NCI-H510A treated with DMSO at 0.1 percent for 48 hours (cell line): ENCODE measurements at regions not wholly inside any gene's neighbourhood (a gene's known extent, or its start where the extent isn't known, plus 50 kb on each side); places are given as distances from the start of the nearest gene placed in this dataset.

Source experiments
- DNase-seq: peaks from one replicate; lab custom pipeline; 2025; lab: John Stamatoyannopoulos, UW

DNA sequence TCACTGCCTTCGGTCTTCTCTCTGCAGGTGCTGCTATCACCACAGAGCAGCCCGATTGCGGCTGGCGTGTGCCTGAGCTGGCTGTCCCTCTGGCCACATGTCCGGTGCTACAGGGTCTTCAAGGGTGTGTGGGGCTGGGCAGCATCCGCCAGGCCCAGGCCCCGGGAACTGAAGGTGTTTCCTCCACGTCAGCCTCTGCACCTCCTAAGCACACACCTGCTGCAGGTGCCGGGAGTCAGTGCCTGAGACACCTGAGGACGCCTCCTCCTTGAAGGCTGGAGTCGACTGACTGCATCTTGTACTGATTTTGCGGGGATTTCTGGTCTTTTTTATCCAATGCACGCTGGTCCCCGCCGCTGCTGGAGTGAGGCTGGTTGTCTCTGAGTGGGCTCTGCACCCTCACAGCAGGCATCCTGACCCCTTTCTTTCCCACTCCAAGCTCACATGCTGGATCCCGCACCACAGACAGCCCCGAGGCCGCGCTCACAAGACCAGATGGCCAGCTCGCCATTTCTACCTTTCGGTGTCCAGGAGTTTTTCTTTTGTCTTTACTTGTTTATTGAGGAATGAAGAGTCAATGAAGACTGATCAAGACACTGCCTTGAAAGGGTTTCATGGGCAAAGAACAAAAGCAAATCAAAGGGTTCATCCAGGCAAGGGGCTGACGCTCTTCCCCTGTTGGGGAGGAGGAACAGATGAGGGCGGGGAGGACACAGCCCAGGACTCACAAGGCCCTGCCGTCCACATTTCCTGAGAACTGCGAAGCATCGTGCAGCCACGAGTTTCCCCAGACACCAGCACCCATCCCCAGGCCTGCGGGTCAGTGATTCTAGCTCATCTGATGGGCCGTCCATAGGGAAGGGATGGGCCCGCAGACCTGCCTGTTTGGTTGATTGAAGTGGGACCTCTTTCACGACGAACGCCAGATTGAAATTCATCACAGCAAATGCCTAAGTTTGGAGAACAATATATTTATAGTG is 203.8 kb upstream of the SOX1 start:
- DNase-seq: no peak

DNA sequence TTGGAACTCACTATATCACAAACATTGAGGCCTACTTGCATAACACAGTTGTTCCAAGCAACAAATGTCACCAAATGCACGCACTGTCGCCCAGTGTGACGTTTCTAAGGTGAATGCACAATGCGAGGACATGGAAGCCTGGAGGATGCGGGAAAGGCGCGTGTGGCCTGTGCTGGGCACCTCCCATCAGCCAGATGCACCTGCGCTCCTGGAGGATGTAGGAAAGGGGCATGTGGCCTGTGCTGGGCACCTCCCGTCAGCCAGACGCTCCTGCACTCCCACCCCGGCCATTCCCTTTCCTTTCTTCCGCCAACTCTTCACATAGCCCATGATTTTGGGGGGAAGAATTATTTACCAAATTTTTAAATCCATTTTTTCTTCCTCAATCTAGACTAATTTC is 202.4 kb upstream of the SOX1 start:
- DNase-seq: no peak

DNA sequence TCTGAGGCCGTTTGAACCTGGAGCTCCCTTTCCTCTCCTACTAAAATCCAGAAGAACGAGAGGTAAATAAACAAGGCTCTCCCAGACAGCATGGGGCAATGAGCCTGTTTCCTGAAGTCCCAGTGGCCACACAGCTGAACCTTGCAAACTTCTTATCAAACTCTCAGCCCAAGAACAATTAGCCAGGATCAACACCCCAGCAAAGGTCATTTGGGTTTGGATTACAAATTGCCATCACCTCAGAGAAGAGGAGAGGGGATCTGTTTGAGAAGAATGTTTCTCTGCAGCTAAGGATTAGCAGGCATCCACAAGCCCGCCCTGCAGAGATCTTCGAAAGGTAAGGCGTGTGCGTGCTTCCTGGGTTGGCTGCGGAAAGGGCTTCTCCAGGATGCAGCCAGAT is 201.9 kb upstream of the SOX1 start:
- DNase-seq: no peak

DNA sequence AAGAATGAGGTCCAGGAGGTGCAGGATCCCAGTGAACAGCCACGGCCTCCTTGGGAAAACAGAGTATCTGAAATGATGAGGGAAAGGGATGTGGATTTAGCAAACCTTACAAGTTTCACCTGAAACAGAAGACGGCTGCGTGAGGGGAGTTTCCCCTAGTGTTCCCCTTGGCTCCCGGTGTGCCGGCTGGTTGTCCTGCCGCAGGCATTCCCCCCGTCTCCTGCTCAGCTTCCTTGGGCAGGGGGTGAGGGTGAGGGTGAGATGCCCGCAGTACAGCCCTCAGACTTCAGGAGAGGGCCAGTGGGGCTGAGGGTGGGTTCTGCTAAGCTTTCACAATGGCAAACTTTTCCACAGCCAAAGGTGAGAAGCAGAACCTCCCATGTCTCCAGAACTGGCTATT is 201.1 kb upstream of the SOX1 start:
- DNase-seq: no peak

DNA sequence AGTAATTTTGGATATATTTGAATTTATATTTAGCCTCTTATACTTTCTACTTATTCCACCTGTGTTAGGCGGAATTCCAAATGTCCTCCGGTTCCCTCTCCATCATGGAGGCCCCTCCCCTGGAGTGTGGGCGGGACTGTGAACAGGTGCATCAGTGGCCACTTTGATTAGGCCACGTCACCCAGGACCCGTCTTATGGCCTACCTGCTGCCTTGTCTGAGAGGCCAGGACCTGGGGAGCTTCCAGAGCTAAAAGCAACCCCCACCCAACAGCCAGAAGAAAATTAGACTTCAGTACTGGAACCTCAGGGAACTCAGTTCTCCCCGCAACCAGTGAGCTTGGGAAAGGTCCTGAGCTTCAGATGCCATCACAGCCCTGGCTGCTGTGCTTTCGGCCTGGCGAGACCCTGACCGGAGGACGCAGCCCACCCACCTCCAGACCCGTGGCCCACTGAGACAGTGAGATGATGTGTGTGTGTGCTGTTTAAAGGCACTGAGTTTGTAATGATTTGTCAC is 200.2 kb upstream of the SOX1 start:
- DNase-seq: no peak

DNA sequence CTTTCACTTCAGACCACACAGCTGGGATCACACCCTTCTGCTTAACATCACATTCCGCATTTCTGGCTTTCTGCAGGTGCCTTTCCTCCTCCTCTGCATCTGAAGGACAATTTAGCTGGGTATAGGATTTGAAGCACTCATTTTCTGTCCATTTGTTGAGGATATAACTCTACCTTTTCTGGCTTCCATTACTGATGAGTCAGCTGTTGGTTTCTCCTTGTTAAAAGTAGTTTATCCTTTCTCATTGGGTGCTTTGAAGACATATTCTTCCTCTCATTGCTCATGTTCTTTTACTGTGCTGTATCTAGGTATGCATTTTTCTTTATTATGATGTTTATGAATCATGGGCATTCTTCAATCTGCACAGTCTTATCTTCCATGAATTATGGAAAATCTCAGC is 199.3 kb upstream of the SOX1 start:
- no peak for DNase-seq

DNA sequence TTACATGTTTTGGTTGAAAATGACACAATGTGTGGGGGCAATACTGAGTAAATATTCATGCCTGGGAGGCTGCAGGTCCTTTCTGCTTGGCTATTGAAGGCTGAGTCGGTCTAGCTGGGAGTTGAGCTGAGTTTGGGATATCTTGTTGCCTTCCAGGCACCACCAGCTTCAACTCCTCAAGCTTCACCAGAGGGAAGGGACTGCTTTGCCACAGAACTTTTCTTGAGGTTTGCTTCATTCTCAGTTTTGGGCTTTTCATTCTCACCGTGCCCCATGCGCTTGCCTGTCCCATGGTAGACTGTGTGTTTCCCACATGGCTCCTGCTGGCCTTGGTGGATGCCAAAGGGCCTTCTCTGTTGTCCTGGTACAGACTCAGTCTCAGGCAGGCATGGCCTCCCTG is 198.2 kb upstream of the SOX1 start:
- no peak for DNase-seq

DNA sequence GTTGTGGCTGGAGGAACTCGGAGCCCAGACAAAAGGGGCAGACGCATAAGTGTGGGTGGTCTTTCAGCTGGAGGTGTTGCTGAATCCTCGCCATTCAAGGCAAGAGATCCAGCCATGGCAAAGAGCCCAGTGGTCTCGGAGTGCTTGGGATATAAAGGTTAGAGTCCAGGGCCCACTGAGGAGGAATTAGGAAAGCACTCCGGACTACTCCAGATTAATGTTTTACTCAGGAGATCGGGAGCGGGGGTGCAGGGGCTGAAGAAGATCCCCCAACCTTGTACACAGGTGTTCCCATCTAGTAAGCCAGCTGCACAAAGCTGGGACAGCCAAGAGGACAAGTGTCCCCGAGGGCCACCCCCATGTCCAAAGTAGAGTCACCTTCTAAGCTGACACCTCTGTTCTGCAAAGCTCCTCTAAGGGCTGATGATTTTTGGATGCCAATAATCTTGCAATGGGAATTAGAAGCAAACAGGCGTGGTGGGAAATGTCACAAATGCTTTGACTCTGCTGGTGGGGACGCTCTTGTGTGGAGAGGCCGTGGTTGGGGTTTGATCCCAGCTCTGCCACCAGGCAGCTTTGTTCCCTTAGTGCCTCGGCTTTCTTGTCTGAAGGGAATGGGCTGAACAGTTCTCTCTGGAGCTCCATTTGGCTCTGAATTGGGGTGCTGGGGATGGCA is 194.3 kb upstream of the SOX1 start:
- no peak for DNase-seq

DNA sequence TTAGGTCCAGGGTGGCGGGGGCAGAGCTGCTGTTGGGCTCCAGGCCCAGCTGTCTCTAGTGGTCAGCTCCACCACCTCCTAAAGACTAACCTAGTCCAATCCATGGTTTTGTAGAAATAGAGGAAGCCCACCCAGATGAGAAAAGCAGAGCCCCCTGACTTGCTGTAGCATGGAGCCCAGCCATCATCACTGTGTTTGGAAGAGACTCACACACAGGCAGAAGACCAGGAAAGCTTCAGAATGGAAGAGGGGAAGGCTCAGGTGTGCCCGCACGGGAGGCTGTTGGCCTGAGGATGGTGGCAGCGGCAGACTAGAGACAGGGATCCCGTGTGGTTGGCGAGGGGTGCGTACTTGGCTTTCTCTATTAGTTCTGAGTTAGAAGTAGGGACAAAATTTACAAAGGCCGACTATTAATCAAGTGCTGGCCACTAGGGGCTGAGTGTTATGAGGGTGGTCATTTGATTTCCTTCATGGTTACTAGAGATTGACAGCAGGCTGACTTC is 193.2 kb upstream of the SOX1 start:
- DNase-seq: no peak

DNA sequence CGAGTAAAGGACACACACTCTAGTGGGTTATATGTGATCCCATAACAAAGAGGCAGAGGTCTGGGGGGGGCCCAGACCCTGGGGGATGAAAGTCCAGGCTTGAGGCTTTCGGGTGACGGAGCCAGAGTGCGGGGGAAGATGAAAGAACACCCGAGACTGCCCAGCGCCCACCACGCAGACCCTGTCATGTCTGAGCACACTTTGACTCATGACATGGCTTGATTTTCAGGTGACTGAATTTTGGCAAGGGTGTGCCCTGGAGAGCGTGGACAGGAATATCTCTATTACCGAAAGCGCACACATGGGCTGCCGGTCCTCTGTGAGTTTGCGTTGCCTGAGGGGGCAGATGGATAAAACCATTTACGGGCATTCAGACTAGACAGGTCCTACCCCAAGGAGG is 192.0 kb upstream of the SOX1 start:
- no peak for DNase-seq

DNA sequence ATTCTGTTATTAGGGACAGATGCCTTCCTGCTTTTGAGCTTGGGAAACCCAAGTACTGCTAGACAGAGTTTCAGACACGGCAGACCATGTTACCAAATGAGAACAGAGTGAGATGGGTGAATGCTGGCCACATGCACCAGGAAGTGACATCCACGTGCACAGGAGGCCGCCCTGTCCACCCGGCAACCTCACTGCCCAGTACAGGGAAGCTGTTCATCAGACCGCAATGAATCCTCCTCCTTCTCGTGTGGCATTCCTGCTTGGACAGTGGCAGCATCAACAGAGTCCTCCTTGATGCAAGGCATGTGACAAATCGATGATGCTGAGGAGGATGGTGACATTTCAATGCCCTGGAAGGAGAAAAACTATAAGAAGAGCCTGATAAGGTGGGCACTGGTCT is 191.0 kb upstream of the SOX1 start:
- no peak for DNase-seq

DNA sequence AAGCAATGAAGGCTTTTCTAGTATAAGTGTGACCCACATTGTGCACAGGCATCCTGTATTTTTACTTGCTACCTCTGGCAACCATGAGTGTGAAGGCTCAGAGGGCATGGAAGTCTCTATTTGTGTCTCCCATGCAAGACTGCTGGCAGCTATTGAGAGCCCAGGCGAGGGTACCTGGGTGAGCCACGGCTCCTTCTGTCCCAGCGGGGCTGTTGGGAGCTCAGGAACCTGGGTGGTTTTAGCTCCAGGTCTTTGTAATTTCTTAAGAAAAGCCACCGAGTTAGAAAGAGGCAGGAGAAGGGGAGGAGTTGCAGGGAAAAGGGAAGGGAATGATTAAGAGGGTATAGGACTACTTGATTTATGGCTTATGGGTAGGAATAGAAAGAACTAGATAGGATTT is 190.4 kb upstream of the SOX1 start:
- no peak for DNase-seq

DNA sequence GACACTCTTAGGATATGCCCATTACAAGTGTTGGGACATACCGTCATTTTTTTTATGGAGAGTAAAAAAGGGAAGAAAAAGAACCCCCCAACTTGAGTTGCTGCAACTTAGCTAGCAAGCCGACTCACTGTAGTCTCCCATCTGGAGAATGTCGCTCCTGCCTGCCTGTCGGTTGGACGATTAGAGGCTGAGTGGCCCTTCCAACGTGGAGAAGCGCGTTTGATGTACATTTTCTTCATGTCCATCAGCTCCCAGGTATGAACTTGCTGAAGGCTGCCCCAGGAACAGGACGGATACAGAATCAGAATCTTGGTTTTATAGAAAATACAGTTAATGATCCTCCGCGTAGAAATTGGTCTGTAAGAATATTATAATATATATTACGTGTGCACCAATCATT is 189.0 kb upstream of the SOX1 start:
- no peak for DNase-seq

DNA sequence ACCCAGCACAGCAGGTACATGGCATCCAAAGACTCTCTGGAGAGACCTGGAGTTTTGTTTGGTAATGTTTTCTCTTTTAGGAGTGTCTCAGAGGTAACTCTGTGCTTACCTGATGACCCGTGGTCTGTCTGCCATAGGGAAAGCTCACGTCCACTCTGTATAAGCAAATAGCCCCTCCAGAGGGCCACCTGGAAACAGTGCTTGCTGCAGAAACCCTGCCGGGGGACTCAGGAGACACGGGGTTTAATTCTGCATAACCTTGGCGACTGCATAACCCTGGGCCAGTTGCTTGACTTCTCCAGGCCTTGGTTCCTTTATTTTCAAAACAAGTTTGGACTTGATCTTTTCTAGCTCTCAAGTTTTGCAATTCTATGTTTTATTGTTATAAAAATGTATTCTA is 187.2 kb upstream of the SOX1 start:
- no peak for DNase-seq

DNA sequence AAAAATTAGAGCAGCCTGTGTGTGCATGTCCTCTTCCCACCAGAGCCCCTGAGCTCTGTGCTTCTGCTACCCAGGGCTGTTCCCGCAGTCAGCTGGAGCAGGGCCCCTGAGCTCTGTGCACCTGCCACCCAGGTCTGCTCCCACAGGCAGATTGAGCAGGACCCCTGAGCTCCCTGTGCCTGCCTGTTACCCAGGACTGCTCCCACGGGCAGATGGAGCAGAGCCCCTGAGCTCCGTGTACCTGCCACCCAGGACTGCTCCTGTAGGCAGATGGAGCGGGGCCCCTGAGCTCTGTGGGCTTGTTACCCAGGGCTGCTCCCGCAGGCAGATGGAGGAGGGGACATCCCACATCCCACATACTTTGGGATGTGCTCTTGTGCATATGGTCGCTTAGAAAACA is 186.8 kb upstream of the SOX1 start:
- no peak for DNase-seq

DNA sequence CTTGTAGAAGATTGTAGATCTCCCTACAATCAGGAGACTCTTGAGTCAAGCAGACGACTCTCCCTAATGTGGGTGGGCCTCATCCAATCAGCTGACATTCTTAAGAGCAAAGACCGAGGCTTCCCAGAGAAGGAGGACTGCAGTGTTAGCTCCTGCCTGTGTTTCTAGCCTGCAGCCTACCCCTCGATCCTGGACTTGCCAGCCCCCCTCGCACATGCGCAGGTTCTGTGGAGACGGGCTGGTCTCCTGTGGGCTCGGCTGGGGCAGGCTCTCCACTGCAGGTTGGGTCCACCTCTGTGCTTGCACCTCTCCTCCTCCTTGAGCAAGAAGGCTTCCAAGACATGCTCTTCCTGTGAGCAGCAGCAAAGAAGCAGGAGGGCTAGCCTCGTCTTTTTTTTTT is 185.2 kb upstream of the SOX1 start:
- DNase-seq: no peak

DNA sequence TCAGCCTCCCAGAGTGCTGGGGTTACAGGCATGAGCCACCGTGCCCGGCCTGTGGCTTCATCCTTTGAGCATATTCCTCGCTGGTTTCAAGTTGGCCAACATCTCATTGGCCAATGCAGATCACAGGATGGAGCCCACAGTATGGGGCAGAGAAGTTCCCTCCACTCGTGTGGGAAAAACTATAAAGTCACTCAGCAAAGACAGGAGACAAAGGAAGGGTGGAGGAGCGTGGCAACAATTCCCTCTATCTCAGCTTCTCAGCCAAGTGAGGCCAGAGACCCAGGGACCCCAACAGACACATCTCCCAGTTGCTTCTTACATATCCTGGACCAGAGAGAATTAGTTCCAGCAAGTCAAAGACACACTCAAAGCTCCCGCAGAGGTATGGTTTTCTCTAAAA is 184.6 kb upstream of the SOX1 start:
- no peak for DNase-seq

DNA sequence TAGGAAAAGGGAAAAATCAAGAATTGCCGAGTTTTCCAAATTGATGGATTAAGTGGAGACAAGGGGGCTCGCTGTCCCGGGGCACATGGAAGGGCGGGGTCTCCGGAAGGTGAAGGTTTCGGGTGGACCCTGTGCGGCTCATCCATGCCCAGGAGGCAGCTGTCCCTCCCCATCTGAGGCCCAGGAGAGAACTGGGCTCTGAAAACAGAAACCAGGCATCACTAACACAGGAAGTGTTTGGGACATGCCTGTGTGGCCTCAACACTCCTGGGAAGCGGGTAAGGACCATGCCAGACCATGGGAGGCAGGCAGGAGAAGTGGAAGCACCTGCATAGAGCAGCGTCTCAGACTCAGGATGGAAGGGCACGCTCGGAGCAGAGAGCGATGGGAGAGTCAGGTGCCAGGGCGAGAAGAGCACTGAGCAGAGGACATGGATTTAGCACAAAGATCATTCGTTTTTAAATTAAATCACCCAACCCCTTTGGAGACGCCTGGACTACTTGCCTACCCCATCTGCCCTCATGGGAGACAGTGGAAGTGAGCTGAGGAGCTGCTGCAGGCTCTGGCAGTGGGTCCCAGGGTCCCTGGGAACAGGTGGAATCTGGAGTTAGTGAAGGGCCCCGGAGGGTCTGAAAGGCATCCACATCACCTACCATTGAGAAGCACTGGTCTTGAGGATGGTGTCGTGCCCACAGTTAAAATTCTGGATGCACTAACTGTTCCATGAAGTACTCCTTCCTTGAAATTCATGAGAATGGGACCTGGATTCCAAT is 183.2 kb upstream of the SOX1 start:
- no peak for DNase-seq

DNA sequence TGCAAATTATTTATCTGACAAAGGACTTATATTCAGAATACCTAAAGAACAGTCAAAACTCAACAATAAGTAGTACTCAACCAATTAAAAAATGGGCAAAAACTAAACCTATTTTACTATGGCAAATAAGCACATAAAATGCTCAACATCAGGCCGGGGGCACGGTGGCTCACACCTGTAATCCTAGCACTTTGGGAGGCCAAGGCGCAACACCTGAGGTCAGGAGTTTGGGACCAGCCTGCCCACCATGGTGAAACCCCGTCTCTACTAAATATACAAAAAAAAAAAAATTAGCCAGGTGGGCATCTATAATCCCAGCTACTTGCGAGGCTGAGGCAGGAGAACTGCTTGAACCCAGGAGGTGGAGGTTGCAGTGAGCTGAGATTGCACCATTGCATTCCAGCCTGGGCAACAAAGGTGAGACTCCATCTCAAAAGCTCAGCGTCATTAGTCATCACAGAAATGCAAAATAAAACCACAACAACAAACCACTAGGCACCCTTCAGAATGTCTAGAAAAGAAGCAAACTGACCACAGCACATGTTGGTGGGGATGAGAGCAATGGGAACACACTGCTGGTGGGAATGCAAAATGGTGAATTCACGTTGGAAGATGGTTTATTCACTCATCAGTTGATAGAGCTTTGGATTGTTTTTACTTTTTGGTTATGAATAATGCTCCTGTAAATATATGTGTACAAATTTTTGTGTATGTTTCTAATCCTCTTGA is 180.6 kb upstream of the SOX1 start:
- no peak for DNase-seq

DNA sequence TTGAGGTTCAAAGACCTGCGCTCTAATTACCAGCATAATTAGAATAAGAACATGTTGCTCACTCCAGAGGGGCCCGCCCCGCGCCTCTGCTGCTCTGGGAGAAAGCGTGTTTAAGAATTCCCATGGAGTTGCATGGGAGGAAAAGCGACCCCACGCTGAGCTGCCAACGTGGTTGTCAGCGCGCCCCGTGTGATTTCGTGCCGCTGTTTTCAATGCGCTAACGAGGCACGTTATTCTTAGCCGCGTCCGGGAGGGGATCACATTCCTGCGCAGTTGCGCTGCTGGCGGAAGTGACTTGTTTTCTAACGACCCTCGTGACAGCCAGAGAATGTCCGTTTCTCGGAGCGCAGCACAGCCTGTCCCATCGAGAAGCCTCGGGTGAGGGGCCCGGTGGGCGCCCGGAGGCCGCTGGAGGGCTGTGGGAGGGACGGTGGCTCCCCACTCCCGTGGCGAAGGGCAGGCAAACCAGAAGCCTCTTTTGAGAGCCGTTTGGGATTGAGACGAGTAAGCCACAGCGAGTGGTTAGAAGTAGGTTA is 173.8 kb upstream of the SOX1 start:
- DNase-seq: no peak
